ENCODE measurements at regions not wholly inside any gene's neighbourhood (a gene's known extent, or its start where the extent isn't known, plus 50 kb on each side); places are given as distances from the start of the nearest gene placed in this dataset.

GRCh38 chr6:4341078-4341797, 205.9 kb upstream of the ECI2 start:
- no TSS peak for BruUV-seq (replicated peaks)
- no peaks in the 10 kb centered on the region for H4K20me1 ChIP-seq (replicated peaks; ENCODE audit: control insufficient read depth, extremely low read depth, insufficient read depth, low read length)
- POLR2A ChIA-PET = no interaction called here
- dilution Hi-C loops (cut with MboI; ENCODE audit: extremely low pct_ligation_motif_present, low sequenced_read_pairs) = no loop called here
- no peaks in the 10 kb centered on the region for H3K79me2 ChIP-seq (ENCODE audit: control insufficient read depth, insufficient read depth, low read length)
- H3K4me1 ChIP-seq (ENCODE audit: control insufficient read depth, extremely low read depth, insufficient read depth, low read length) = no peaks in the 10 kb centered on the region
- no peak overlapping the region for H3K4me2 ChIP-seq (ENCODE audit: insufficient read depth, low read length)
- H2AFZ ChIP-seq (ENCODE audit: low read depth, low read length) = no peak overlapping the region
- CTCF ChIA-PET = interaction anchor here (1.5 kb wide), 1 partner anchor 11 kb away, joined by 3 read pairs; no protein-coding TSS in a partner anchor
- peaks cover under 1 to 2% of the 10 kb centered on the region in 2 experiments for H3K27me3 ChIP-seq (ENCODE audit: control insufficient read depth in 2 of 2, insufficient read depth in 2 of 2, low read length in 2 of 2)
- H3K36me3 ChIP-seq (ENCODE audit: control insufficient read depth in 2 of 2, extremely low read depth in 1 of 2, insufficient read depth in 2 of 2, low read length in 2 of 2) = no peaks in the 10 kb centered on the region
- intact Hi-C loops (cut with micrococcal nuclease) = no loop called here
- no peaks in the 10 kb centered on the region for H3K9me1 ChIP-seq (replicated peaks; ENCODE audit: control insufficient read depth, extremely low read depth, insufficient read depth, low read length)
- H3K4me3 ChIP-seq (replicated peaks in 1 of 3; ENCODE audit: insufficient read depth in 1 of 3, low read depth in 1 of 3, low read length in 3 of 3) = no peak overlapping the region
- no peaks in the 10 kb centered on the region for H3K9me3 ChIP-seq (replicated peaks; ENCODE audit: control insufficient read depth, insufficient read depth, low read length)
- no peak overlapping the region for H3K27ac ChIP-seq (ENCODE audit: insufficient read depth, low read depth, low read length)
- H3K9ac ChIP-seq (replicated peaks; ENCODE audit: extremely low read depth, insufficient read depth, low read length) = no peak overlapping the region
- DNase-seq (ENCODE audit: low read depth, low spot score) = no peak
- FAIRE-seq = no peak
- TF ChIP-seq EZH2 (IDR thresholded peaks at IDR 0.05; ENCODE audit: borderline replicate concordance, low read depth, low read length, severe bottlenecking) (no peak), POLR2A (IDR thresholded peaks at IDR 0.05; ENCODE audit: low read depth, low read length) (no peak), FOS (IDR thresholded peaks at IDR 0.05; ENCODE audit: borderline replicate concordance, insufficient read depth, low read length) (no peak), MAX (IDR thresholded peaks at IDR 0.05; ENCODE audit: insufficient read depth, insufficient read length) (no peak), JUN (IDR thresholded peaks at IDR 0.05; ENCODE audit: borderline replicate concordance, insufficient read depth, insufficient read length, low read depth) (no peak), CTCF (IDR thresholded peaks at IDR 0.05; ENCODE audit: extremely low read depth in 1 of 2, insufficient read depth in 1 of 2, low read depth in 1 of 2, low read length in 2 of 2) (no peak), MYC (IDR thresholded peaks at IDR 0.05; ENCODE audit: low read depth, low read length) (no peak), POLR2AphosphoS5 (IDR thresholded peaks at IDR 0.05; ENCODE audit: insufficient read depth, low read depth, low read length) (no peak), GATA2 (IDR thresholded peaks at IDR 0.05; ENCODE audit: insufficient read depth, insufficient read length, low read depth, low read length) (no peak)
